ENCODE measurements at regions not wholly inside any gene's neighbourhood (a gene's known extent, or its start where the extent isn't known, plus 50 kb on each side); places are given as distances from the start of the nearest gene placed in this dataset.
"Not testable (repeated sequence)": the region's sequence is repeated elsewhere in the genome, so short reads cannot be mapped to it uniquely, and the experiment has no call there.

DNA sequence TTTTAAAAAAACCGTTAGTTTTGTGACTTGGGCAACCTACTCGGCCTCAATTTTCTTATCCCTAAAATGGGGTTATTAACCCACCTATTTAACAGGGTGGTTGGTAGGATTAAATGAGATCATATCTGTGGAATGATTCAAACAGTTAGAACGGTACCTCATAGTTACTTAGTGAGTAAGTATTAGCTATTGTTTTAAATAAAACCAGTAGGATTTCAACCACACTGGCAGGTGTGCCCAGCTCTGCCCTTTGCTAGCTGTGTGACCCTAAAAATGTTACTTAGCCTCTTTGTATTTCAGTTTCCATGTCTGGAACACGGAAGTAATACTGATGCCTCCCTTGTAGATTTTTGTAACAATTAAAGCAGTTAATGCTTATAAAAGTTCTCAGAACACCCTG, 225.8 kb upstream of the SPRY1 start:
- 90 to 95% (median 95%) methylated on average over 4 of the region's 4 CpGs for WGBS, 4 donors
- intact Hi-C loops (cut with DNase I), result no loop called here
- Histone ChIP-seq H3K4me3 (no peak overlapping the region), H3K4me1 (replicated peaks in 1 of 2) (no peaks in the 10 kb centered on the region), H3K27me3 (no peaks in the 10 kb centered on the region), H3K27ac (no peak overlapping the region), H3K36me3 (replicated peaks in 1 of 2) (no peaks in the 10 kb centered on the region), H3K9me3 (replicated peaks in 1 of 3) (no peaks in the 10 kb centered on the region)
- DNase-seq, result no peak
- TF ChIP-seq CTCF (IDR thresholded peaks at IDR 0.05) (no peak), POLR2A (IDR thresholded peaks at IDR 0.05) (no peak)

DNA sequence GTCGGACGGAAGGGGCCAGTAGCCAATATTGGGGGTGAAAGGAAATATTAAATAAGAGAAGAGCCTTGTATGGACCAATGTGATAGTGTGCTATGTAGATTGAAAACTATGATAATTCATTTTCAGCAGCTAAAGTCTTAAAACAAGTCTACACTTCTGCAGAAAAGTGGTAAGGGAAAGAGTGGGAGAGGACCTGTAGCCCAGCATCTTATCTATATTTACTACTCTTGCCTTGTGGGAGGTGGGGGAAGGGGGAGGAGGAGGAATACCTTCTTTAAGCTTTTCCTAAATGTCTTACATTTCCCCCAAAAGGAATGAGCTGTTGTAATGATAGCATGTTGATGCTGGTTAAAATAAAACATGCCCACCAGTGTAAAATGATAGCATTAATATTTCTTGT, 220.0 kb upstream of the SPRY1 start:
- H3K4me3 ChIP-seq, result no peak overlapping the region
- intact Hi-C loops (cut with DNase I), result no loop called here
- no peaks in the 10 kb centered on the region for H3K4me1 ChIP-seq (replicated peaks in 1 of 2)
- no peaks in the 10 kb centered on the region for H3K36me3 ChIP-seq (replicated peaks in 1 of 2)
- no peaks in the 10 kb centered on the region for H3K9me3 ChIP-seq (replicated peaks in 1 of 3)
- WGBS, 4 donors, result 49 to 95% (median 84%) methylated on average over 1 to 2 of the region's 2 CpGs
- no peak for DNase-seq
- no peak overlapping the region for H3K27ac ChIP-seq
- TF ChIP-seq POLR2A (IDR thresholded peaks at IDR 0.05) (no peak), CTCF (IDR thresholded peaks at IDR 0.05) (no peak)
- no peaks in the 10 kb centered on the region for H3K27me3 ChIP-seq

DNA sequence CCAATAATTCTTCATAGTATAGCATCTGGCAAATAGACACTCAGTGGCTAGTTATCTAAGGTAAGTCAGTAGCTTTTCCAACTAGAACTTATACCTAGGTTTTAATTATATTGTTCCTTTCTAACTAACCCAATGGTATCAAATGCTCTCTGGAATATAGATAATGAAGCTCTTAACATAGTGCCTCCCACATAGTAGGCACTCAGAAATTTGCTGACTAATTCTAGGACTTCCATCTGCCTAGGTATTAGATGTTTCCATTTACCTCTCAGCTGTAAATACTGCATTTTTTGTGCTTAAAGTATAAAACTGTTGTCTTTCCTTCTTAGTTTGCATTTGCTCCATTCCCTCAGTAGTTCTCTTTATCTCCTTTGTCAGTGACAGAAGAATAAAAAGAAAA, 214.3 kb upstream of the SPRY1 start:
- intact Hi-C loops (cut with DNase I), result no loop called here

DNA sequence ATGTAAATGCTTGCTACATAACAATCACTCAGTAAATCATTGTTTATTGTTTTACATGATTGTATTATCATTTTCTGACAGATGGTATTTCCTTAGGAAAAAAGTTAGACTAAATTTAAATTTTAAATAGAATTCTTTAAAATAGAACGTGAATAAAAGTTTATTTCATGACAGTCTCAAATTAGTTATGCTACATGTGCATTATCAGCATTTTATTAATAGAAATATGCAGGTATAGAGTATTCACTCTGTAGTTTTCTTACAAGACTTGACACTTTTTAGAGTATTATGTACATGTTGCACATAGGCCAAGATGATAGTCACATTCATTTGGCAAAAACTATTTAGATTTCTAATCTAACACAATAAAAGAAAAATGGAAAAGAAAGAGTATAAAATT, 213.3 kb upstream of the SPRY1 start:
- no peak for DNase-seq
- whole genome bisulfite sequencing, 4 donors, result 84 to 87% (median 86%) methylated on average over 1 of the region's 1 CpG
- H3K27me3 ChIP-seq, result no peaks in the 10 kb centered on the region
- H3K4me1 ChIP-seq (replicated peaks in 1 of 2), result no peaks in the 10 kb centered on the region
- intact Hi-C loops (cut with DNase I), result no loop called here
- no peaks in the 10 kb centered on the region for H3K36me3 ChIP-seq (replicated peaks in 1 of 2)
- no peak overlapping the region for H3K27ac ChIP-seq
- H3K4me3 ChIP-seq, result no peak overlapping the region
- no peak for TF ChIP-seq POLR2A (IDR thresholded peaks at IDR 0.05)
- no peaks in the 10 kb centered on the region for H3K9me3 ChIP-seq (replicated peaks in 1 of 3)

More for the DNA sequence above, 214.3 kb upstream of the SPRY1 start:
- no peak for DNase-seq
- H3K27me3 ChIP-seq, result no peaks in the 10 kb centered on the region
- no peaks in the 10 kb centered on the region for H3K4me1 ChIP-seq (replicated peaks in 1 of 2)
- H3K36me3 ChIP-seq (replicated peaks in 1 of 2), result no peaks in the 10 kb centered on the region
- TF ChIP-seq CTCF (IDR thresholded peaks at IDR 0.05) (no peak), POLR2A (IDR thresholded peaks at IDR 0.05) (no peak)
- no peak overlapping the region for H3K4me3 ChIP-seq
- H3K27ac ChIP-seq, result no peak overlapping the region
- no peaks in the 10 kb centered on the region for H3K9me3 ChIP-seq (replicated peaks in 1 of 3)

- 94 to 100% (median 97%) methylated on average over 2 of the region's 2 CpGs for WGBS, 4 donors
- H3K27ac ChIP-seq, H3K4me3 ChIP-seq: not testable (repeated sequence)
Observed at GRCh38 chr4:123183754-123184153, 212.8 kb upstream of the SPRY1 start.

More at GRCh38 chr4:123183754-123184153, 212.8 kb upstream of the SPRY1 start:
- intact Hi-C loops (cut with DNase I); H3K27me3 ChIP-seq; H3K9me3 ChIP-seq (replicated peaks in 1 of 3); H3K4me1 ChIP-seq (replicated peaks in 1 of 2); H3K36me3 ChIP-seq (replicated peaks in 1 of 2); DNase-seq: not testable (repeated sequence)

Data from adrenal gland (tissue), 9 donors.